ENCODE measurements at regions not wholly inside any gene's neighbourhood (a gene's known extent, or its start where the extent isn't known, plus 50 kb on each side); places are given as distances from the start of the nearest gene placed in this dataset.

DNA sequence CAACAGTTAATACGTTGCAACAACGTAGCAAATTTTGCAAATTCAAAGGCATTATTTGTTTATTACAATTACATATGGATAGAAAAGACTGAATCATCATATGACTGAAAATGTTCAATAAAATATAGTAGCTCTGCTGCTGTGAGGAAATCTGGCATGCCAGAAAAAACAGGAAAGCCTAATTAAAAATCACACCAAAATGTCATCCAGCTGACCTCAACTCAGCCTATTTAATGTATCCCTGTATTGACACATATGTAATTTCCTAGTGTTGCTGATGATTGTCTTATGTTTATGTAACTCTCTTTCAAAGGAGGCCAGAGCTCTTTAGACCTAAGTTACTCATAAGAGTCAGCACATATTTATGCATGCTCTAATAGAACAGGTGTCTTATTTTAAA lies 495.0 kb downstream of the PCDH17 start:
- TF ChIP-seq FOXJ3 (CRISPR knock-in tag; IDR thresholded peaks at IDR 0.05) (no peak), SMC3 (IDR thresholded peaks at IDR 0.05; ENCODE audit: low read depth, low read length) (no peak), RCOR1 (IDR thresholded peaks at IDR 0.05; ENCODE audit: low read length) (no peak)
- TF ChIP-seq, protein P1, sequence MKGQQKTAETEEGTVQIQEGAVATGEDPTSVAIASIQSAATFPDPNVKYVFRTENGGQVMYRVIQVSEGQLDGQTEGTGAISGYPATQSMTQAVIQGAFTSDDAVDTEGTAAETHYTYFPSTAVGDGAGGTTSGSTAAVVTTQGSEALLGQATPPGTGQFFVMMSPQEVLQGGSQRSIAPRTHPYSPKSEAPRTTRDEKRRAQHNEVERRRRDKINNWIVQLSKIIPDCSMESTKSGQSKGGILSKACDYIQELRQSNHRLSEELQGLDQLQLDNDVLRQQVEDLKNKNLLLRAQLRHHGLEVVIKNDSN (IDR thresholded peaks at IDR 0.05; ENCODE audit: borderline replicate concordance, low read depth): no peak
- TF ChIP-seq, protein P2, sequence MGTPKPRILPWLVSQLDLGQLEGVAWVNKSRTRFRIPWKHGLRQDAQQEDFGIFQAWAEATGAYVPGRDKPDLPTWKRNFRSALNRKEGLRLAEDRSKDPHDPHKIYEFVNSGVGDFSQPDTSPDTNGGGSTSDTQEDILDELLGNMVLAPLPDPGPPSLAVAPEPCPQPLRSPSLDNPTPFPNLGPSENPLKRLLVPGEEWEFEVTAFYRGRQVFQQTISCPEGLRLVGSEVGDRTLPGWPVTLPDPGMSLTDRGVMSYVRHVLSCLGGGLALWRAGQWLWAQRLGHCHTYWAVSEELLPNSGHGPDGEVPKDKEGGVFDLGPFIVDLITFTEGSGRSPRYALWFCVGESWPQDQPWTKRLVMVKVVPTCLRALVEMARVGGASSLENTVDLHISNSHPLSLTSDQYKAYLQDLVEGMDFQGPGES (IDR thresholded peaks at IDR 0.05; ENCODE audit: low read depth, low read length): no peak
- no peak overlapping the region for H3K9ac ChIP-seq
- H2AFZ ChIP-seq (ENCODE audit: low read depth): no peak overlapping the region
- CTCF ChIA-PET: no interaction called here
- H3K27ac ChIP-seq (ENCODE audit: low read depth in 2 of 2, low read length in 1 of 2): no peak overlapping the region
- H3K9me3 ChIP-seq: no peaks in the 10 kb centered on the region
- 63% methylated on average over 2 of the region's 2 CpGs for WGBS (ENCODE audit: low lambda C conversion rate)
- no peaks in the 10 kb centered on the region for H3F3A ChIP-seq (replicated peaks; ENCODE audit: insufficient read depth)
- no peaks in the 10 kb centered on the region for H3K9me2 ChIP-seq
- no peaks in the 10 kb centered on the region for H3K79me2 ChIP-seq (ENCODE audit: insufficient read depth)
- POLR2A ChIA-PET: no interaction called here
- H3K4me2 ChIP-seq: no peak overlapping the region
- H3K36me3 ChIP-seq (replicated peaks in 1 of 2; ENCODE audit: control insufficient read depth in 1 of 2, insufficient read depth in 2 of 2, low read length in 1 of 2): no peaks in the 10 kb centered on the region
- H3K4me1 ChIP-seq (ENCODE audit: control insufficient read depth in 1 of 2, insufficient read depth in 2 of 2, low read depth in 1 of 2, low read length in 1 of 2): no peaks in the 10 kb centered on the region
- H4K20me1 ChIP-seq (ENCODE audit: insufficient read depth): no peaks in the 10 kb centered on the region
- no peak overlapping the region for H3K4me3 ChIP-seq (ENCODE audit: low read depth in 2 of 2, low read length in 1 of 2)
- H3K27me3 ChIP-seq (ENCODE audit: insufficient read depth): no peaks in the 10 kb centered on the region
- no peak for DNase-seq

DNA sequence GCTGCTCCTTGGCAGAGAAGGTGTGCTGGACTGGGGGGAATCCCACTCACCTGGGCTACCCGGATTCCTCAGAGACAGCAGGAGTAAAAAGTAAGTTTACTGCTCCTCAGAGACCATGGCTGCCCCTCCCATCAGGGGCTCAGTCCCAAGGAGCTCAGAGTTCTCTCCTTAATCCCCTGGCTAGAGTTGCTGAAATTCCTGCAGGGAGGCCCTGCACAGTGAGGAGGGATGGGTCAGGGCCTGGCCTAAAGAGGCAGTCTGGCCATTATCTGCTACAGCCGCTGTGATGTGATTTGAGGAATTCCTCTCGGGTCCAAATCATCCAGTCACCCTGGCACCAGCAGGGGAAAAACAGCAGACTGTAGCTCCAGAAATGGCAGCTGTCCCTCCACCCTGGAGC lies 502.5 kb downstream of the PCDH17 start:
- Histone ChIP-seq H3K9me3 (no peaks in the 10 kb centered on the region), H3K27ac (ENCODE audit: low read depth in 2 of 2, low read length in 1 of 2) (no peak overlapping the region), H3K4me1 (ENCODE audit: control insufficient read depth in 1 of 2, insufficient read depth in 2 of 2, low read depth in 1 of 2, low read length in 1 of 2) (no peaks in the 10 kb centered on the region), H3K9me2 (no peaks in the 10 kb centered on the region), H3K36me3 (replicated peaks in 1 of 2; ENCODE audit: control insufficient read depth in 1 of 2, insufficient read depth in 2 of 2, low read length in 1 of 2) (no peaks in the 10 kb centered on the region), H3K4me2 (no peak overlapping the region), H3K4me3 (ENCODE audit: low read depth in 2 of 2, low read length in 1 of 2) (no peak overlapping the region), H3K9ac (no peak overlapping the region), H4K20me1 (ENCODE audit: insufficient read depth) (no peaks in the 10 kb centered on the region), H3K79me2 (ENCODE audit: insufficient read depth) (no peaks in the 10 kb centered on the region), H3K27me3 (ENCODE audit: insufficient read depth) (no peaks in the 10 kb centered on the region), H3F3A (replicated peaks; ENCODE audit: insufficient read depth) (no peaks in the 10 kb centered on the region), H2AFZ (ENCODE audit: low read depth) (no peak overlapping the region)
- ChIA-PET POLR2A (no interaction called here), CTCF (no interaction called here)
- DNase-seq: no peak
- 57% methylated on average over 3 of the region's 3 CpGs for WGBS (ENCODE audit: low lambda C conversion rate)
- TF ChIP-seq GATA2 (CRISPR knock-in tag; IDR thresholded peaks at IDR 0.05): no peak
- no peak for TF ChIP-seq SIN3A (IDR thresholded peaks at IDR 0.05; ENCODE audit: borderline replicate concordance, low read depth, low read length)
- no peak for TF ChIP-seq JUND (IDR thresholded peaks at IDR 0.05)
- no peak for TF ChIP-seq SMC3 (IDR thresholded peaks at IDR 0.05; ENCODE audit: low read depth, low read length)
- TF ChIP-seq, protein P3, sequence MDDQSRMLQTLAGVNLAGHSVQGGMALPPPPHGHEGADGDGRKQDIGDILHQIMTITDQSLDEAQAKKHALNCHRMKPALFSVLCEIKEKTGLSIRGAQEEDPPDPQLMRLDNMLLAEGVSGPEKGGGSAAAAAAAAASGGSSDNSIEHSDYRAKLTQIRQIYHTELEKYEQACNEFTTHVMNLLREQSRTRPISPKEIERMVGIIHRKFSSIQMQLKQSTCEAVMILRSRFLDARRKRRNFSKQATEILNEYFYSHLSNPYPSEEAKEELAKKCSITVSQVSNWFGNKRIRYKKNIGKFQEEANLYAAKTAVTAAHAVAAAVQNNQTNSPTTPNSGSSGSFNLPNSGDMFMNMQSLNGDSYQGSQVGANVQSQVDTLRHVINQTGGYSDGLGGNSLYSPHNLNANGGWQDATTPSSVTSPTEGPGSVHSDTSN (IDR thresholded peaks at IDR 0.05): no peak
- no peak for TF ChIP-seq FOXJ3 (CRISPR knock-in tag; IDR thresholded peaks at IDR 0.05)
- no peak for TF ChIP-seq TAF1 (IDR thresholded peaks at IDR 0.05; ENCODE audit: borderline replicate concordance, low read depth, low read length)
- TF ChIP-seq RFX5 (IDR thresholded peaks at IDR 0.05; ENCODE audit: low read length): no peak
- TF ChIP-seq EP300 (IDR thresholded peaks at IDR 0.05; ENCODE audit: borderline replicate concordance in 1 of 2, low read depth in 1 of 2, low read length in 1 of 2): no peak
- no peak for TF ChIP-seq FOXM1 (IDR thresholded peaks at IDR 0.05; ENCODE audit: low read depth)
- TF ChIP-seq, protein P4, sequence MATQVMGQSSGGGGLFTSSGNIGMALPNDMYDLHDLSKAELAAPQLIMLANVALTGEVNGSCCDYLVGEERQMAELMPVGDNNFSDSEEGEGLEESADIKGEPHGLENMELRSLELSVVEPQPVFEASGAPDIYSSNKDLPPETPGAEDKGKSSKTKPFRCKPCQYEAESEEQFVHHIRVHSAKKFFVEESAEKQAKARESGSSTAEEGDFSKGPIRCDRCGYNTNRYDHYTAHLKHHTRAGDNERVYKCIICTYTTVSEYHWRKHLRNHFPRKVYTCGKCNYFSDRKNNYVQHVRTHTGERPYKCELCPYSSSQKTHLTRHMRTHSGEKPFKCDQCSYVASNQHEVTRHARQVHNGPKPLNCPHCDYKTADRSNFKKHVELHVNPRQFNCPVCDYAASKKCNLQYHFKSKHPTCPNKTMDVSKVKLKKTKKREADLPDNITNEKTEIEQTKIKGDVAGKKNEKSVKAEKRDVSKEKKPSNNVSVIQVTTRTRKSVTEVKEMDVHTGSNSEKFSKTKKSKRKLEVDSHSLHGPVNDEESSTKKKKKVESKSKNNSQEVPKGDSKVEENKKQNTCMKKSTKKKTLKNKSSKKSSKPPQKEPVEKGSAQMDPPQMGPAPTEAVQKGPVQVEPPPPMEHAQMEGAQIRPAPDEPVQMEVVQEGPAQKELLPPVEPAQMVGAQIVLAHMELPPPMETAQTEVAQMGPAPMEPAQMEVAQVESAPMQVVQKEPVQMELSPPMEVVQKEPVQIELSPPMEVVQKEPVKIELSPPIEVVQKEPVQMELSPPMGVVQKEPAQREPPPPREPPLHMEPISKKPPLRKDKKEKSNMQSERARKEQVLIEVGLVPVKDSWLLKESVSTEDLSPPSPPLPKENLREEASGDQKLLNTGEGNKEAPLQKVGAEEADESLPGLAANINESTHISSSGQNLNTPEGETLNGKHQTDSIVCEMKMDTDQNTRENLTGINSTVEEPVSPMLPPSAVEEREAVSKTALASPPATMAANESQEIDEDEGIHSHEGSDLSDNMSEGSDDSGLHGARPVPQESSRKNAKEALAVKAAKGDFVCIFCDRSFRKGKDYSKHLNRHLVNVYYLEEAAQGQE (IDR thresholded peaks at IDR 0.05; ENCODE audit: low read depth, low read length): no peak
- no peak for TF ChIP-seq TEAD4 (IDR thresholded peaks at IDR 0.05; ENCODE audit: borderline replicate concordance, insufficient read depth)
- no peak for TF ChIP-seq MXI1 (IDR thresholded peaks at IDR 0.05; ENCODE audit: low read depth, low read length)
- TF ChIP-seq RXRA (IDR thresholded peaks at IDR 0.05; ENCODE audit: borderline replicate concordance, low read depth): no peak
- no peak for TF ChIP-seq NRF1 (IDR thresholded peaks at IDR 0.05; ENCODE audit: low read depth, low read length)
- TF ChIP-seq MEF2A (IDR thresholded peaks at IDR 0.05; ENCODE audit: borderline replicate concordance, low read depth): no peak
- TF ChIP-seq, protein P1 (IDR thresholded peaks at IDR 0.05; ENCODE audit: borderline replicate concordance, low read depth): no peak
